ENCODE measurements at regions not wholly inside any gene's neighbourhood (a gene's known extent, or its start where the extent isn't known, plus 50 kb on each side); places are given as distances from the start of the nearest gene placed in this dataset.
"Not testable (repeated sequence)": the region's sequence is repeated elsewhere in the genome, so short reads cannot be mapped to it uniquely, and the experiment has no call there.

DNA sequence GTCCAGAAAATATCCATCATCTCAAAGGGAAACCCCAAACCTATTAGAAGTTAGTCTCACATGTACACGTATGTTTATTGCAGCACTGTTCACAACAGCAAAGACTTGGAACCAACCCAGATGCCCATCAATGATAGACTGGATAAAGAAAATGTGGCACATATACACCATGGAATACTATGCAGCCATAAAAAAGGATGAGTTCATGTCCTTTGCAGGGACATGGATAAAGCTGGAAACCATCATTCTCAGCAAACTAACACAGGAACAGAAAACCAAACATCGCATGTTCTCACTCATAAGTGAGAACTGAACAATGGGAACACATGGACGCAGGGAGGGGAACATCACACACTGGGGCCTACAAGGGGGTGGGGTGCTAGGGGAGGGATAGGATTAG is 79.9 kb upstream of the UXT start:
- TF ChIP-seq, protein P1, sequence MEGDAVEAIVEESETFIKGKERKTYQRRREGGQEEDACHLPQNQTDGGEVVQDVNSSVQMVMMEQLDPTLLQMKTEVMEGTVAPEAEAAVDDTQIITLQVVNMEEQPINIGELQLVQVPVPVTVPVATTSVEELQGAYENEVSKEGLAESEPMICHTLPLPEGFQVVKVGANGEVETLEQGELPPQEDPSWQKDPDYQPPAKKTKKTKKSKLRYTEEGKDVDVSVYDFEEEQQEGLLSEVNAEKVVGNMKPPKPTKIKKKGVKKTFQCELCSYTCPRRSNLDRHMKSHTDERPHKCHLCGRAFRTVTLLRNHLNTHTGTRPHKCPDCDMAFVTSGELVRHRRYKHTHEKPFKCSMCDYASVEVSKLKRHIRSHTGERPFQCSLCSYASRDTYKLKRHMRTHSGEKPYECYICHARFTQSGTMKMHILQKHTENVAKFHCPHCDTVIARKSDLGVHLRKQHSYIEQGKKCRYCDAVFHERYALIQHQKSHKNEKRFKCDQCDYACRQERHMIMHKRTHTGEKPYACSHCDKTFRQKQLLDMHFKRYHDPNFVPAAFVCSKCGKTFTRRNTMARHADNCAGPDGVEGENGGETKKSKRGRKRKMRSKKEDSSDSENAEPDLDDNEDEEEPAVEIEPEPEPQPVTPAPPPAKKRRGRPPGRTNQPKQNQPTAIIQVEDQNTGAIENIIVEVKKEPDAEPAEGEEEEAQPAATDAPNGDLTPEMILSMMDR (conservative IDR thresholded peaks at IDR 0.05; ENCODE audit: low read length): not testable (repeated sequence)
- not testable (repeated sequence) for TF ChIP-seq EZH2phosphoT487 (IDR thresholded peaks at IDR 0.05; ENCODE audit: borderline replicate concordance)
